Neural progenitor cell (in vitro differentiated cells): ENCODE measurements at regions not wholly inside any gene's neighbourhood (a gene's known extent, or its start where the extent isn't known, plus 50 kb on each side); places are given as distances from the start of the nearest gene placed in this dataset.

Experiments
- EZH2 ChIP-seq: fragments of 200-600 bp; sonication (generic); IDR thresholded peaks from 2 replicates; pipeline ENCODE4 v1.6.1; 2017; ENCODE audit warnings: antibody characterized with exemption, mild to moderate bottlenecking, moderate library complexity
- EZH2phosphoT487 ChIP-seq: fragments of 200-600 bp; sonication (generic); IDR thresholded peaks from 2 replicates; pipeline ENCODE4 v1.6.1; 2017; ENCODE audit warnings: antibody characterized with exemption
- TF ChIP-seq, protein P1 (sequence below): fragments of 200-600 bp; sonication (generic); IDR thresholded peaks from 2 replicates; pipeline ENCODE4 v1.5.1; 2017; ENCODE audit warnings: antibody characterized with exemption, mild to moderate bottlenecking

DNA sequence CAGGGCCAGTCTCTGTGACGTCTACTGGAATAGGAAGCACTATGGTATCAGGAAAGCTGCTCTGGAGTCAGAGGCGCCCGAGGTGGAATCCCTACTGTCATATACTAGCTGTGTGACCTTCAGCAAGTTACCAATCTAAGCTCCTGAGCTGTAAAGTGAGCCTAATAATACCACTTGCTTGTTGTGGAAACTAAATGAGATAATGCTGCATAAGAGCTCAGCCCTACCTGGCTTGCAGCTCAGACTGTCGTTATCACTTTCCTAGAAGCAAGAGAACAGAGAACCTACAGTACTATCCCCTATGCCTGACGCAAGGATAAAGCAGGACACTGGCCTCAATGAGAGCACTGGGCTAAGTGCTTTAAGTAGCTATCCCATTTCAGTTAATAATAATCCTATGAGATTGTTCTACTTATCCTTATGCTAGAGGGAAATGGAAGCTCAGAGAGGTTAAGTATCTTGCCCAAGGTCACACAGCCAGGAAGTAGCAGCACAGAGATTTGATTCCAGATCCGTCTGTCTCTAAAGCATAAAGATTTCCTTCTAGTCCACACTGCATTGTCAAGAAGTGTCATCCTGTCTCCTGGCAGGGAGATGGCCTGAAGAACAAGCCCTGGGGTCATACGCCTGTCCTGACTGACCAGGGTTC is 195.2 kb downstream of the TLE3 start:
- TF ChIP-seq, protein P1, sequence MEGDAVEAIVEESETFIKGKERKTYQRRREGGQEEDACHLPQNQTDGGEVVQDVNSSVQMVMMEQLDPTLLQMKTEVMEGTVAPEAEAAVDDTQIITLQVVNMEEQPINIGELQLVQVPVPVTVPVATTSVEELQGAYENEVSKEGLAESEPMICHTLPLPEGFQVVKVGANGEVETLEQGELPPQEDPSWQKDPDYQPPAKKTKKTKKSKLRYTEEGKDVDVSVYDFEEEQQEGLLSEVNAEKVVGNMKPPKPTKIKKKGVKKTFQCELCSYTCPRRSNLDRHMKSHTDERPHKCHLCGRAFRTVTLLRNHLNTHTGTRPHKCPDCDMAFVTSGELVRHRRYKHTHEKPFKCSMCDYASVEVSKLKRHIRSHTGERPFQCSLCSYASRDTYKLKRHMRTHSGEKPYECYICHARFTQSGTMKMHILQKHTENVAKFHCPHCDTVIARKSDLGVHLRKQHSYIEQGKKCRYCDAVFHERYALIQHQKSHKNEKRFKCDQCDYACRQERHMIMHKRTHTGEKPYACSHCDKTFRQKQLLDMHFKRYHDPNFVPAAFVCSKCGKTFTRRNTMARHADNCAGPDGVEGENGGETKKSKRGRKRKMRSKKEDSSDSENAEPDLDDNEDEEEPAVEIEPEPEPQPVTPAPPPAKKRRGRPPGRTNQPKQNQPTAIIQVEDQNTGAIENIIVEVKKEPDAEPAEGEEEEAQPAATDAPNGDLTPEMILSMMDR, result no peak
- TF ChIP-seq EZH2, result no peak
- TF ChIP-seq EZH2phosphoT487, result no peak
